ENCODE measurements at regions not wholly inside any gene's neighbourhood (a gene's known extent, or its start where the extent isn't known, plus 50 kb on each side); places are given as distances from the start of the nearest gene placed in this dataset.

DNA sequence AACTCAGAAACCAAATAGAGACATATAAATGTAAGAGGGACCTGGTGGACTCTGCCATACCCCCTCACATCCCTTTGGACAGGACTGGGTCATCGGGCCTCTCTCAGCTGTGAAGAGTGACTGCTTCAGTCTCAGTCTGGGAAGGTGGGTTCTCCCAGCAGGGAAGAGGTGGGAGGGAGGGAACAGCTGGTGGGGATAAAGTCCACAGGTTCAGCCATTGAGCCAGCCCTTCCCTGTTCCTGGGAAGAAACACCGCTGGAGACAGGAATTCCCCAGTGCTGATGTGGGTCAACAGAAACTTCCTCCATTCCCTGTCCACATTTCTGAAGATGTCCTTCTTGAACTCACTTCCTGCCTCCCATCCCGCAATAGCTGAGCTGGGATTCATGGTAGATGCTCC, 209.2 kb upstream of the PMEPA1 start:
- no peak for DNase-seq (ENCODE audit: low read depth, low spot score)

GRCh38 chr20:57918551-57918950, 208.7 kb upstream of the PMEPA1 start:
- in situ Hi-C loops (cut with HindIII; ENCODE audit: low pct_unique_long_range_greater_than_20kb, low sequenced_read_pairs) = no loop called here
- DNase-seq (ENCODE audit: low read depth, low spot score) = no peak

More for the DNA sequence above, 209.2 kb upstream of the PMEPA1 start:
- in situ Hi-C loops (cut with HindIII; ENCODE audit: low pct_unique_long_range_greater_than_20kb, low sequenced_read_pairs) = no loop called here

GRCh38 chr20:57914205-57914604, 204.4 kb upstream of the PMEPA1 start:
- in situ Hi-C loops (cut with HindIII; ENCODE audit: low pct_unique_long_range_greater_than_20kb, low sequenced_read_pairs) = no loop called here
- no peak for DNase-seq (ENCODE audit: low read depth, low spot score)

GRCh38 chr20:57913156-57913930, 203.5 kb upstream of the PMEPA1 start:
- no peak for DNase-seq (ENCODE audit: low read depth, low spot score)
- in situ Hi-C loops (cut with HindIII; ENCODE audit: low pct_unique_long_range_greater_than_20kb, low sequenced_read_pairs) = no loop called here

DNA sequence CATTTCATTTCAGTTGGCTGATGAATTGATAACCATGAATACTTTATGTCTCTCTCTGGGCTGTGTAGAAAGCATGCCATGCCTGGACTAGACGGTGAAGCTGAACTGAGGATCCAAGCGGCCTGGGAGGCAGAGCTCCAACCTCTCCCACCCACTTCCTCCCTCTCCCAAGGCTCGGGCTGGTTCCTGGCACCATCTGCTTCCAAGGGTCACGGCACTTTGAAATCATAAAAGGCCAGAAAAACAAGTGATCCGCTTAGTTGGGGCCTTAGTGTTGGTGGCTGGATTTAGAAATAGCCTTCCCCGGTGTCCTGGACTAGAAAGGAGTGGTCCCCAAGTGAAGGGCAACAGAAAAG, 202.4 kb upstream of the PMEPA1 start:
- in situ Hi-C loops (cut with HindIII; ENCODE audit: low pct_unique_long_range_greater_than_20kb, low sequenced_read_pairs) = no loop called here
- DNase-seq (ENCODE audit: low read depth, low spot score) = no peak

DNA sequence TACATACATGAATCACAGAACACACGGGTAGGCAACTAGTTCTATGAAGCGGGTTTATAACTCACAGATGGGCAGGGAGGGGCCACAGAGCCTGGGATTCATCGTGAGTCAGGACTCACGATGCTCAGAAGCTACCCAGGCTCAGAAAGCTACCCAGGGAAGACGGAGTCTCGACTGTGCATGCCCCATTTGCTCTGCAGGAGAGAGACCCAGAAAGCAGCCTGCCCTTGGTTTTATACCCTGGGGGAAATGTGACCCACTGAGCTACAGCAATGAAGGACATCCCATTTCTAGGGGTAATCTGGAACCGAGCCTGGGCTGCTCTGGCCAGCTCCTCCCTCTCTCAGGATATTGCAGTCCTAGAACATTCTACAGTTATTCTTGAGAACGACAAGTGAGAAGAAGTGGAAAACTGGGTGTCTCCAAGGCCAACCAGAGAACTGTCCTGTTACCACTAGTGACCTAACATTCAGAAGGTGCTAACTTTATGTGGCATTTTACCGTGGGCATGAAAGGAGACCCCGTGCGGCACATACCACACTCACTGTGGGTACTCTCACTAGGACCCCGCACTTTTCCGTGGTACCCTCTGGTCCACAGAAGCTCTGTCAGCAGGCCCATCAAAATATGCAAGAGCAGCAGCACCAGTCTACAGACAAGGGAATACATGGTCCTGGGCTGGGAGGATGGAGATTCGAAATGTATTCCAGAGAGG, 201.9 kb upstream of the PMEPA1 start:
- in situ Hi-C loops (cut with HindIII; ENCODE audit: low pct_unique_long_range_greater_than_20kb, low sequenced_read_pairs) = no loop called here
- no peak for DNase-seq (ENCODE audit: low read depth, low spot score)

DNA sequence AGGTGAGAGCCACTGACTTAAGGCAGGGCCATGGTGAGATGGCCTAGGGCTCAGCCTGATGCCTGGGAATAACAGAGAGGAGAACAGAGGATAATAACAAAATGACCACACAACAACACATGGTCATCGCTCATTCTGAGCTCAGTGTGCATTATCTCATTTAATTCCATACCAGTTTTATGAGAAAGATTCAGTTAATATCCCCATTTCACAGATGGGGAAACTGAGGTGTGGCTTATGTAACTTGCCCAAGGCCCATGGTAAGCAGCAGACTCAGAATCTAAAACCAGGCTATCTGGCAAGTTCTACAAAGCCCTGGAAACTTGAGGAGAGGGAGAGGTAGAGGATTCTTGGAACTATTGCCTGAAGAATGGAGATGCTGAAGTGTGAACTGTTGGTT, 200.9 kb upstream of the PMEPA1 start:
- no peak for DNase-seq (ENCODE audit: low read depth, low spot score)
- in situ Hi-C loops (cut with HindIII; ENCODE audit: low pct_unique_long_range_greater_than_20kb, low sequenced_read_pairs) = no loop called here

GRCh38 chr20:57909763-57910331, 200.0 kb upstream of the PMEPA1 start:
- no peak for DNase-seq (ENCODE audit: low read depth, low spot score)
- in situ Hi-C loops (cut with HindIII; ENCODE audit: low pct_unique_long_range_greater_than_20kb, low sequenced_read_pairs) = no loop called here

DNA sequence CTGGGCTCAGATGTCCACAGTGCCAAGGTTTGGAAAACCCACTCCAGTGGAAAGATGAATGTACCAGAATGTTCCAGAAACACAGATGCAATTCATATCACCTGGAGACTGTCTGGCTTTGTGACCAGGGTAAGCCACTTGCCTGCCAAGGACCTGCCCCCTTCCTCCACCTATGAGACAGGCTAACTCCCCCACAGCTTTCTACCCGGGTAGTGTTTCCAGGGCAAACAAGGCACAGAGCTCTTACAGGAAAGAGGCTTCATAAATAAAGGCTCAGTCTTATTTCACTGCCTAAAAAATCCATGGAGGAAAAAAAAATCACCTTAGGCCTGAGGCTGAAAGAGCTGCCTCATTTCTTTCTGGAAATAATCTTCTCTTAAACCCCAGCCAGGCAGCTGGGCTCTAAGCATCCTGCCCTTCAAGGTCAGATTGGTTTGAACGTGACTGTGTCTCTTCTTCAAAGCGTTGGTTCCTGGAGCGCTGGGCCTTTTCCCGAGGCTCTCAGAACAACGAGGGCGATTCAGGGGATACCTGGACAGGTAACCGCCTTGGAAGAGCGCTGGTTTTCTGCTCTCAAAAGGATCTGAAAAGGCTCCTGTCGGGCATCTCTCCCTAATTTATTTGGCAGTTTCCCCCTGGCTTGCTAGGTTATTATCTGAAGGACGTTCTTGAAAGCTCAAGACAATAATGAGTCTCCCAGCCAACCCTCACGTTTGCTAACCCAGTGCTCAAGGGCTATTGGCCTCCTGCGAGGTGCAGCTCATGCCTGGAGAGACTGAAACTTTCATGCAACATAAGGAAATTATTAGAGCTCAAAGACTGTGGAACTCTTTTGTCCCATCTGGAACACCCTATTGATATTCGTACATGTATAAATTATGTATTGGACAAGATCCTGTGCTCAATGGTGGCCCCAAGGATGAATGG, 199.2 kb upstream of the PMEPA1 start:
- no peak for DNase-seq (ENCODE audit: low read depth, low spot score)
- in situ Hi-C loops (cut with HindIII; ENCODE audit: low pct_unique_long_range_greater_than_20kb, low sequenced_read_pairs) = no loop called here

DNA sequence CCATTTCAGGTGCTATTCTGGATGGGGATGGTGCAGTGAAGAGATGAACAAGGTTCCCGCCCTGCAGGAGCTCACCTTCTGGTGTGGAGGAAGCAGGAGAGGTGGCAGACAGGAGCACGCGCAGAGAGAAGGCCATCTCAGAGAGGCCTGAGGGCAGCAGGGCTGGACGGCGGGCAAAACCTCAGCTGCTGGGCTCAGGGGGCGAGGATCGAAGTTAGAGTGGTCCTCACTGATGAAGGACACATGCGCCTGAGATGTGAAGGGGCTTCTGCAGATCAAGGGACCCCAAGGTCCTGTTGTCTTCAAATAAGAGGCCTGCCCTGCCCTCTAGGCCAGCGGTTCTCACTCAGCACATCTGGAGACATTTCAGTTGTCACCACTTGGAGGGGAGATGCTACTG, 198.4 kb upstream of the PMEPA1 start:
- DNase-seq (ENCODE audit: low read depth, low spot score) = no peak
- in situ Hi-C loops (cut with HindIII; ENCODE audit: low pct_unique_long_range_greater_than_20kb, low sequenced_read_pairs) = no loop called here

- in situ Hi-C loops (cut with HindIII; ENCODE audit: low pct_unique_long_range_greater_than_20kb, low sequenced_read_pairs) = no loop called here
- no peak for DNase-seq (ENCODE audit: low read depth, low spot score)
Measured at GRCh38 chr20:57907131-57908000, 197.6 kb upstream of the PMEPA1 start.

DNA sequence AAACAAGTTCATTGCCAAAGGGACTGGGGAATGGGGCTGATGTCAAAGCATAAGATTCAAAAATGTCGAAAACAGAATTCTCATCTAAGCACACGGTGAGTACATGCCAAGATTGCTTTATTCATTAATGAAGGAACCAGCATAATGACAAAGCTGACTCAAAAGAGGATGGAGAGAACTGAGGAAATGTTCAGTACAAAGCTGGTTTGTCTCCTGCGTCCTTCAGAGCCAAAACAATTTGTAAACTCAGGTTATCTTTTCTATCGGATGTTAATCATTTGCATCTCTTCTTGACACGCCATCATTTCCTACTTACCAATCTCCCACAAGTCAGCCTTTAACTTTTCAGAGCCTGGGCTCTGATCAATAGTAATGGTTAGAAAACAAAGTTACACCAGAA, 195.6 kb upstream of the PMEPA1 start:
- DNase-seq (ENCODE audit: low read depth, low spot score) = no peak
- in situ Hi-C loops (cut with HindIII; ENCODE audit: low pct_unique_long_range_greater_than_20kb, low sequenced_read_pairs) = no loop called here

GRCh38 chr20:57904314-57905105, 194.7 kb upstream of the PMEPA1 start:
- DNase-seq (ENCODE audit: low read depth, low spot score) = no peak
- in situ Hi-C loops (cut with HindIII; ENCODE audit: low pct_unique_long_range_greater_than_20kb, low sequenced_read_pairs) = no loop called here

- in situ Hi-C loops (cut with HindIII; ENCODE audit: low pct_unique_long_range_greater_than_20kb, low sequenced_read_pairs) = no loop called here
- no peak for DNase-seq (ENCODE audit: low read depth, low spot score)
Measured at GRCh38 chr20:57902473-57902872, 192.7 kb upstream of the PMEPA1 start.

DNA sequence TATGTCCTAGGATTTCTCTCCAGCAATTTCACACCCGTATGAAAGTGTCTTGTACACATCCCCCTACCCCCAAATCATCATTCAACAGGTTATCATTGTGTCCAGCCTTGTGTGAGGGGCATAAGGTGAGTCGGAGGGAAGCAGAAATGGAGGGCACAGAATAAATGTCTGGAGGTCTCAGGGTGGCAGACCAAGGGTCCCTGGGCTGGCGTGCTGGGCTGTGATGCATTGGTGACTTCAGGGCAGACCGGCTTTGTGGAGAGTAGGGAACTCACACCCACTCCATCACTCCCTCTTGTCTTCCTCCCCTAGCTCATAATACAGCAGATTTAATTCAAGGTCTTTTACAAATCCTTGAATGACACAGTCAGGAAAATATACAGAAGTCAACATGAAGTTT, 191.7 kb upstream of the PMEPA1 start:
- no peak for DNase-seq (ENCODE audit: low read depth, low spot score)
- in situ Hi-C loops (cut with HindIII; ENCODE audit: low pct_unique_long_range_greater_than_20kb, low sequenced_read_pairs) = no loop called here

GRCh38 chr20:57900226-57900905, 190.6 kb upstream of the PMEPA1 start:
- DNase-seq (ENCODE audit: low read depth, low spot score) = peak; percentile 9
- in situ Hi-C loops (cut with HindIII; ENCODE audit: low pct_unique_long_range_greater_than_20kb, low sequenced_read_pairs) = no loop called here
